Medulla oblongata (tissue), 1 donor: ENCODE measurements at regions not wholly inside any gene's neighbourhood (a gene's known extent, or its start where the extent isn't known, plus 50 kb on each side); places are given as distances from the start of the nearest gene placed in this dataset.

Source experiments
- DNase-seq: peaks from one replicate; pipeline ENCODE4 v3.0.0-alpha.2; 2015; ENCODE audit errors: extremely low spot score

DNA sequence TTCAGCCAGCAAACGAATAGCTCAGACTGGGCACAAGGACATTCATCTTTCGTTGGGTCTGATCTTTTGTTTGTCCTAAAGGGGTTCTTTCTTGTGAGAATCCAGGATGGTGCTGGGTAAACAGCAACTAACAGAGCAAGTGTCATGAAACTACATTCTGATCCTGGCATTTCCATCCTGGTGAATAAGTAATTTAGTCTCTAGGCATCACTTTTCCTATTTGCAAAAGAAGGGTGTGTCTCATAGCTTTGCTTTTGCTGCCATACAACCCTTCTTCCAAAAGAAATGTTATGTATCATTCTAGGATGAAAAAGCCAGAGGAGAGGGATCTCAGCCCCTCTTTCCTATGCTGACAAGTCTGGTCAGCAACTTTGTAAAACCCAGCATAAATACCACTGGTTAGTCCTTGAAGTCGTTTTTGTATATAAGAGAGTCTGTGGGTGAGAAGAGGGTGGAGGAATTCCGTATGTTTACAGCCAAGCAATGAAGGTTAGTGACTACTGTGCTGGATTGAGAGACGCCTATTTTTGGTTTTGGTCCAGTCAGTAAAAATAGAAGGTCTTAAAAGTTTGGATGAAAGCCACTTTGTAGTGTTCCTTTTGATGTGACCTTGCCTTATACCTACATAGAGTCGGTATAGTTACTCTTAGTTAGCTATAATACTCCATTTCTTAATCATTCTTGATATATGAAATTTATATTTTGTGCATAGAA lies 88.4 kb upstream of the SLC25A13 start:
- no peak for DNase-seq

DNA sequence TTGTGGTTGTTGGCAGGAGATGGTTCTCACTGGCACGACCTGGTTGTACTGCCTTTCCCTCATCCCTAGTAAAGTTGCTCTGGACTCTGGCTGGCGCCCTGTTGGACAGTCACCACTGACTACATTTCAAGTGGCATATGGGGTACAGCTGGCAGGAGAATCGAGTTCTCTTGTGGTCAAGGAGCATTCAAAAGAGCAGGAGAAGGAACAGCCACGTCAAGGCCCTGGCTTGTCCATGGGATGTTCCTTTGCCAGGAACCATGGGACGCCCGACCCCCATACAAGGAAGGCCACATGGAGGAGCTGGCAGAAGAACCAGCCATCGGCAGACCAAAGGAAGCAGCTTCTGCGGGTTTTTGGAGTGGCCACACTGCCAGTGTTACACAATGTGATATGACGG lies 87.0 kb upstream of the SLC25A13 start:
- DNase-seq, result no peak

DNA sequence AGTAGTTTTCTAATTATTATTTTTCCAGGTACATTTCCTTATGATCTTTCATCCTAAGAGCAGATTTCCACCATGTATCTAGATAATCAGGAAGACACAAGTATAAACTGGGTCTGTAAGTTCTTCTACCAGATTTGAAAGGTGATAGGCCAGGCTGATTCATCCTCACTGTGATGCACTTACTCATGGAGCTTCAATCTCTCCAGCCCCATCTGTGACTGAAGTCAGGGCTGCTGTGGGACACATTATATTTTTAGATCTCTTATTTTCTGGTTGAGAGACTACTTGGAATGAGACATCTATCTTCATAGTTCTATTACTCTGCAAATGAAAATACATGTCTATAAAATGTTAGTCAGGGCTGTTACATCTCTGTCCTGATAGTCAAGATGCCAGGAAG lies 85.5 kb upstream of the SLC25A13 start:
- no peak for DNase-seq

DNA sequence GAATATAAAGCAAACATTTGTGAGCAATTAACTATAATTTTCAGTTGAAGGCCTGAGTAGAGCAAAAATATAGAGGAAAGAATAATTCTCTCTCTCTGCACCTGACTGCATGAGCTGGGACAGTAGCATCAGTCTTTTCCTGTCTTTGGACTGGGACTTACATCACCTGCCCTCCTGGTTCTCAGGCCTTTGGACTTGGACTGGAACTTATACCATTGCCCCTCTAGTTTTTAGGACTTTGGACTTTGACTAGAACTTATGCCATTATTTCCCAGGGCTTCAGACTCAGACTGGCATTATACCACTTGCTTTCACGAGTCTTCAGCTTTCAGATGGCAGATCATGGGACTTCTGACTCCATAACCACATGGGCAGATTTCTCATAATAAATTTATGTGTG lies 81.0 kb upstream of the SLC25A13 start:
- DNase-seq, result no peak

DNA sequence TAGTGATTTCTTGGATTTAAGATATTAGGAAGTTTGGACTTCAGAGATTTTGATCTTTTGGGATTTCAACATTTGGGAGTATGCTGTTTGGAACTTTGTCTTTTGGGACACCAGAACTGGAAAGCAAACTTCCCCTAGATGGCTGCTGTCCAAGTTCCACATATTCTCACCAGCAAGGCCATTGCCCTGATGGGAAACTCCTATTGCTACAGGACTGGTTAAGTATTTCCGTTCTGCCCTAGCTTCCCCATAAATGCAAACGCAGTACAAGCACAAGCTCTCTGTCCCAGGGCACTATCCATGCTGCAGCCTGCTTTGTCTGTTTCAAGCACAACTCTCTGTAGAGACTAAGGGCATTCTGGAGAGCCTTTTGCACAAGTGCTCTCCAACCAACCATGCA lies 79.3 kb upstream of the SLC25A13 start:
- no peak for DNase-seq

DNA sequence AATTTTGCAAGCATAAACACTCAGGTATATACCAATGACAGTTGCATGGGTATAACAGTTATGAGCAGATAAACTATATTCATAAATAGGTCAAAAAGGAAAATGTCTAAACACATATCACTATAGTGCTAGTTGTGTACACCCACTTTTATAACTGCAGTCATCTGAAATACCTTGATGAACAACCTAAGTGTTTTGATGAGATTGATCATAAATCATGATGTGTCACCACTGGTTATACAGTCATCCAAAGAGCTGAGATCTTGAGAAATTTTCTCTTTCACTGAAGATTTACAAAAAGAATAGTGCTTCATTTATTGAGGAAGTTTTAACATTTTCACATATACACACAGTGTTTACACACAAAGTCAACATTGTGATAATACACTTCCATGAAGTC lies 78.6 kb upstream of the SLC25A13 start:
- no peak for DNase-seq

DNA sequence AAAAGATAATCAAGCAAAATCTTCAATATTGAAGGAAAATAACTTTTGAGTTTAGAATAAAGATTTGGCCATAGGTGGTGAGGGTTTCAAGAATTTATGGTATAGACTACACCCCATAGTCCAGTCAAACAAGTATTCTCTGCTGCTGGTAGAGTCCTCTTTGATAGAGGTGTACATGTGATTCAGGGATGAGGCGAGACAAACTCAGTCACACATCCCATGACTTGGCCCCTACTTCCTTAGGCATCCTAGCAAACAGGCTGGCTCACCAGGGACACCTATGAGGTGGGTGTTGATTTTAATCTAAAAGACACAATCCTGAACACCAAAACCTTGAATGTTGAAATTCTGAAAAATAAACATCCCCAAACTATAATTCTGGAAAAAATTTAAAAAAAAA lies 78.1 kb upstream of the SLC25A13 start:
- no peak for DNase-seq

DNA sequence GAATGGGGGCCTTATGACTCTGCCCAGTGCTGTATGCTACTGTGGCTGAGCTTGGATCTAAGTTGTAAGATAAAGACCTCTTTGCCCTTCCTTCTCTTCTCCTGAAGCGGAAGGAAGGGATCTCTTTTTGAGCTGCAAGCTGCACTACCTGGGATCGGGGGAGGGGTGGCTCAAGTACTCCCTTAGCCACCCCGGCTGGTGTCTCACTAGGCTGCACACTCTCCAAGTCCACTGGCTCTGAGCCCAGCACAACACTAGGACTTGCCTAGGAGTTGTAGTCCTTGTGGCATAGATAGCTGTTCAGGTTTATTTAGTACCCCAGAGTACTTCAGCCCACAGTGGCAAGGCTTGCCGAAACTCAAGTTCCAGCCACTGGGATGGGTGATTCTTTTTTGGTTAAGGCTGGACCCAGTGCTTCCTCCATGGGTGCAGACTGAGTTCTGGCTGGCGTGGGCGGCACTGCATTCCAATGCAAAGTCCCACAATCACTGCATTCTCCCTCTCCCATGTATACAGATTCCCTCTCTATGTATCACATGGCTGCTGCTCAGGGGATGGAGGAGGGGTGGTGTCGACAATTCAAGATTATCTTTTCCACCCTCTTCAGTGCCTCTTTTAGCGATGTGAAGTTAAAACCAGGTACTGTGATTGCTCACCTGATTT lies 76.2 kb upstream of the SLC25A13 start:
- DNase-seq, result no peak

DNA sequence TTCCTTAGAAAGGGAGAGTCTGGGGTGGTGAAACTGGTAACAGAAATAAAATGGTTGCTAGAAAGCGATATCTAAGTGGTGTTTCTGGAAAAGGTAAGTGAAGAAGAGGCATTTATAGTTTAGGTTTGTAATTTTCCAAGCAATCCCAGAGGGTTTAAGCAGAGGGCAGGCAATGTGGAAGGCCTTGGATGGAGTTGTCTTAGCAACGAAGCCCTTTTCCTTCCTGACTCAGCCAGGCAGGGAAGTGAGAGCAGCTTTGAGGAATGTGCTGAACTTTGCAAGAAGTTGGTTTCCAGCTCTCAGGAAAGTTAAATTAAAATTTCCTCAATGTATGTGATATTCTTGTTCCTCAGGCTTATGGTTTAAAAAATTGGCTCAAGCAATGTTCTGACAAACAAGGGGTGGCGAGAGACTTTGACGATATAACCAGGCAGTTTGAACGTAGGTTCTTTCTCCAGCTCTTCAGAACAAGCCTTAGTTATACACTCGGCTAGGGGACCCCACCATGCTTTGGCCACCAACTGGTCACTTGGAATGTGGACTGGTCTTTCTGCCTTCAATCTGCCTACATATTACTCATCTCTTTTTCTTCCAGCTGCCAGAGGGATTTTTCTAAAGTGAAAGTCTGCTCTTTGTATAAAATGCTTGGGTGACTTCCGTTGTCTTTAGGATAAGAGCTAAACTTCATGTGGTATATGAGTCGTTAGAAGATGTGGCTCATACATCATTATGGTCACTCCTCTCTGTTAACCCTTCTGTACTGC lies 66.9 kb upstream of the SLC25A13 start:
- peak; percentile 11 for DNase-seq

DNA sequence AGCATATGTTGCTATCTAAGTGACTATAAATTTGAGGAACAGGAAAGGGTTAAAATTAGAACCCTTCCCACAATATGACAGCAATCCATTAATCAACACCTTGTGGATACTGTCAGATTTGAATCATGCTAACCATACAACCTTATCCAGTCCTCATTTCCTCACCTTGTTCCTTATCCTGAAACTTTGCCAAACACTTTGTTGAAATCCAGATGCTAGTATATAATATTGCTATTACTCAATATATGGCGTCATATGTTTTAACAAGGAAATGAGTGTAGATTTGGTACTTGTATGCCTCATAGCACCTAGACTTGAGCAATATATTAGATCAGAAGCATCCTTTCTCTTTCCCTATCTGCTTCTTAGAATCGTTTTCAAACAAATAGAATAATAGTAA lies 66.3 kb upstream of the SLC25A13 start:
- DNase-seq, result no peak

DNA sequence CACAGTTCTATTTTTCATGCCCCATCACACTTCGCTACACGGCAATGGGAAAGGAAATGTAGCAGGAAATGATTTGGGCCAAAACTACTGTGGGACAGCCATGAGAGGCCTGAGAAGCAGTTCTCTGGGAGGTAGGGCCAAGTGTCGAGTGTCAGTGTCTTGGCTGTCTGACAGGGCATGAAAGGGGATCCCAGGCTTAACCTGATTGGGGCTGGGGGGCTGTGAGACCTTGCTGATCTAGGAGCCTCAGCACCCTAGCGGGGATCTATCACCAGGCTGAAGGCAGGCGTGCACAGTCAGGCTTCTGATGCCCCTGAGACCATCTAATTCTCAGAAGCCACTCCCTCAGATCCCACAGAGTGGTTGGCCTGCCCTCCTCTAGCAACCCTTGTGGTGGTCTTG lies 58.2 kb upstream of the SLC25A13 start:
- DNase-seq, result no peak

DNA sequence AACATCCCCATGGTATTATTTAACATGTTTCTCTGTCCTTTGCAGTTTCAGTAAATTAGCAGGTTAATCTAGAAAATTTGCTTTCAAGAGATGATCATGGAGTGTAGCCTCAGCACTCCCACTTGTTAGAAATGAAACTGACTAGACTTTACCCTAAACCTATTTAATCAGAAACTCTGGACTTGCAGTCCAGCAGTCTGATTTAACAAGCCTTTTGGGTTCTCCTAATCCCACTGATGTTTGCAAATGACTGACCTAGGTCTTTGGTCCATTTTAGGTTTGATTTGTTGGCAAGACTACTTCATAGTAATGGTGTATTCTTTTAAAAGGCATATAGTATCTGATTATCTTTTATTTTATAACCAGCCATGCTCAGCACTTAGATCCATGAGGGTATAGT lies 55.5 kb upstream of the SLC25A13 start:
- no peak for DNase-seq
